Embryonic facial prominence (tissue), 1 donor: ENCODE measurements at regions not wholly inside any gene's neighbourhood (a gene's known extent, or its start where the extent isn't known, plus 50 kb on each side); places are given as distances from the start of the nearest gene placed in this dataset.
"Not testable (repeated sequence)": the region's sequence is repeated elsewhere in the genome, so short reads cannot be mapped to it uniquely, and the experiment has no call there.

ENCODE experiments used
- DNase-seq: peaks from one replicate; pipeline ENCODE4 v3.0.0-alpha.2; 2016; ENCODE audit errors: extremely low spot score

DNA sequence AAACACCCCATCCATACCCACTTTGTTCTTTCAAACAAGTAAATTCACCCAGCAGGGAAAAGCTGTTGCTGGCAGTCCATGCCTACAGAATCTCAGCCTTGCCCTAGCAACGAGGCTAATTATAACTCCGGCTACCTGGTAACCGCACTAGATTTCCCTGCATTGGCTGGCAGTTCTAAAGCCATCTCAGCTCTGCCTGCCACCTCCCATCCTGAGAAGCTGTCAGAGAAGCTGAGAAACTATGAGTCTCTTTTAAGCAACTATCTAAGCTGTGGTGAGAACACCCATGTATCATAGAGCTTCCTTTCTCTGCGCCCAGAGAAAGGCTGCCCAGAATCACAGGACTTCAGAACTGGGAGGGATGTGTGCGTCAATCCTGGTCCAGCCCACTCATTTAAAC, 126.5 kb upstream of the NBPF9 start:
- DNase-seq: not testable (repeated sequence)

DNA sequence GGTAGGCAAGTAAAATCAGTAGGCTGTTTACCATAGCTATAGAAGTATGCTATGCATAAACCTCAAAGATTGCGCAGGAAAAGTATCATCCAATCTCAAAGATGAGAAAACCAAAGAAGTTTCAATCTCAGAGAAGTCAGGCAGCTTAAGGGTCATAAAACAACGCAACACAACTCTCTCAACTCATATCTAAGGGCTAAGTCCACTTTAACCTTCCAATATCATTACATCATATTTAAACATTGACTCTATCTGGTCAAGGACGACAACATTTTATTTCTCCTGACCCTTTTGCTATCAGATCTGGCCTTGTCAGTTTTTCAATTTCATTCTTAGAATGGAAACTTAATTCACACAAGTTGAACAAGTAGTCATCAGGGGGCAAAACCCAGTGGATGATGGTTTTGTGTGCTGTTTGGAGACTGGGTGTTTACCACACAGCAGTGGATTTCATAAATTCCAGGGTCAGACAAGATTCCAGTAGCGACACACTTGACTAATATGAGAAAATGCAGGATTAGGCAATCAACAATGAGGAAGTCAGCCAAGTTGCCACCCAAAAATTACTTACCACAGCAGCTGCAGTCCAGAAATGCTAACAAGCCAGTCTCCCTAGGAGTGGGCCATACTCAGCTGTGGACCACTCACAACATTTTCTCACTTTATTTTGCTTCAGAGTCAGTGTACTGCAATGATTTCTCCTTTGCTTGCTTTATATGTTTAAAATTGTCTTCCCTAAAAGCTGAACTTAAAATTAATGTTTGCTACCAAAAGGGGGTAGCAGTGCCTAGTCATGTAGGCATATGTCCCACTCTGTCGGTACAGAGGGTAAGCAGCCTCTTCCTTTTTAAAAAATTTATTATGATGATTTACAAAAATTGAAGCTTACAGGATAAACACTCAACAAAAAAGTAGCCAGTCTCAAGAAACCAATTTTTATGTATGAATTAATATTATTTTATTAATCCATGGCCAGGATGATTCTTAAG, 131.9 kb upstream of the NBPF9 start:
- DNase-seq: not testable (repeated sequence)

DNA sequence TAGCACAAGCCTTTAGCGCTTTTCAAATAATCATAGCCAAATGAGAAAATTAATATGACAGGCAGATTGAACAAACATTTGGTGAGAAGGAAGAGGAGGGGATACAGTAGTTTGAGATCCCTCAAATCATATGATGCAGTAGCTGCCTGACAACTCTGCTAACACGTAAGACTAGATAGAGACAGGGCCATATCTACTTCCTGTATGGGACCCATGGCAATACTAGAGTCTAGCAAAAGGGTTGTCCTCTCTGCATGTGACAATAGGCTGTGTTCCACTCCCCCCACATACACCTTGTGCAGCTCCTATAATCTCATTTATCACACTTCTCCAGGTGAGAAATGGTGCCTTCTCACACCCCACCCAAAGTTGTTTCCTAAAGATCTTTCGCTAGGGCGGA, 134.2 kb upstream of the NBPF9 start:
- not testable (repeated sequence) for DNase-seq

DNA sequence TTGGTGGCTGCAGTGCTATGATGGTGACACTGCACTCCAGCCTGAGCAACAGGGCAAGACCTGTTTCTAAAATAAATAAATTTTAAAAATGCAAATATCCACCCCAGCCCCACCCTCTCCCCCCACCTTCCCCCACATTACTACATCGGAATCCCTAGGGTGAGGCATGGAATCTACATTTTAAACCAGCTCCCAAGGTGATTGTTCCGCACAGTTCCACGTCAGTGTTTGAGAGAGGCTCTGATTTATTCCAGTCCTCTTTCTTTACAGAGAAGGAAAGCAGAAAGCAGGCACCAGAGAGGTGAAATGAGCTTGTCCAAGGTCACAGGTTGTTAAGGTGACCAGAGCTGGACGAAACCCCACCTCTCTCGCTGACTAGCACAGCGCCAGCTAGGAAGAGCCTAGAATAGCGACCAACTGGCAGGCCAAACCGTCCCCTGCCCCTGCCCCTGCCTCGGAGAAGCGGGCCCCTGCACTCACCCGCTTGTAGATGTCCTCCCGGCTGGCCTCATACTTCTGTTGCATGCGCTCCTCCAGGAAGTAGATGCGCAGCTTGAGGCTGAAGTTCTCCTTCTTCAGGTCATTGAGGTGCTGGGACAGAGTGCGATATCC, 136.7 kb upstream of the NBPF9 start:
- DNase-seq: not testable (repeated sequence)

DNA sequence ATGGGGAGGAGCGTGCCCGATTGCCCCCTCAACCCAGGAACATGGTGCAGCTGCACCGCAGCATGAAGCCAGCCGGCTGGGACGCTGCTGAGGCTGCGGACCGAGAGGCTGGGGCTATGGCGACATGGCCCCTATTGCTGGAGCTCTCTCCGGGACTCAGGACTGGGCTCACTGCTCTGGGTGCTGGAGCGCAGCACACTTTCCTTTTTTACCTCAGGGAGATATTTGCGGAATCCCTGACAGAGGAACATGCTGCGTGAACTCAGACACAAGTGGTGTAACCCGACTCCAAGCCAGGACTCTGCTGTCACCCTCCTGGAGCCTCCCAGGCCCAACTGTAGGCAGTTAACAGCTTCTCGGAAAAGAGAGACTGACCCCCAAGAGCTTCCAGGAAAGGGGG, 137.2 kb upstream of the NBPF9 start:
- DNase-seq: not testable (repeated sequence)

DNA sequence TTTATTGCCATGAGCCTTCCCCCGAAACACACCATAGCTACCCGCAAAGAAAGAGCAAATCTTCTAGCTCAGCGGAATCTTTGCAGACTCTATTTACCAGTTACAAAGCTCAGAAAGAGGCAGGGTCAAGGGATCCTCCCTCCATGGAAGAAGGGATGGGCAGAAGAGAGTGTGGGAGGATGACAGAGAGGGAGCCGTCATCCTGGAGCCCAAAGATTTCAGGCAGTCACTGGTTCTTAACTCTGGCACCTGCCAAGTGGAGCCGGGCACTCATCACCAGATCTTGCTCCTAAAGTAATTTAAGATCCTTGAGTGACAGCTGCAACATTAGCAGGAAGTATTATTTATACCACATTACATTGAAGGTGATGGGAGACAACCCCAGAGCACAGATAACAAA, 137.9 kb upstream of the NBPF9 start:
- DNase-seq: not testable (repeated sequence)

DNA sequence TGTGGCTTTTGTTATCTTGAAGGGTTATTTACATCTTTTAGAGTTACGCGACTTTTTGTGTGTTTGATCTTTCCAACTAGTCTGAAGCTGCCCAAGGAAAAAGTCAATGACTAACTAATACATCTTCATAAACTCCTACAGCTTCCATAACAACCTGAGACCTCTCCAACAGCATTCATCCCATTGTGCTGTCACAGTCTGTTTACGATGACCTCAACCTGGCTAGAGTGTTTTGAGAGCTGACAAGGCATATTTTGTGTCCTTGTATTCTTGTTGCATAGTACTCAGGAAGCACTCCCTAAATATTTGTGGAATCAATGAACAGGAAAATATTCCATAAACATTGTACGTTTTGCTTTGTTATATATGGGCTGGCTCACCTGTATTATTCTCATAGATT, 140.2 kb upstream of the NBPF9 start:
- not testable (repeated sequence) for DNase-seq

DNA sequence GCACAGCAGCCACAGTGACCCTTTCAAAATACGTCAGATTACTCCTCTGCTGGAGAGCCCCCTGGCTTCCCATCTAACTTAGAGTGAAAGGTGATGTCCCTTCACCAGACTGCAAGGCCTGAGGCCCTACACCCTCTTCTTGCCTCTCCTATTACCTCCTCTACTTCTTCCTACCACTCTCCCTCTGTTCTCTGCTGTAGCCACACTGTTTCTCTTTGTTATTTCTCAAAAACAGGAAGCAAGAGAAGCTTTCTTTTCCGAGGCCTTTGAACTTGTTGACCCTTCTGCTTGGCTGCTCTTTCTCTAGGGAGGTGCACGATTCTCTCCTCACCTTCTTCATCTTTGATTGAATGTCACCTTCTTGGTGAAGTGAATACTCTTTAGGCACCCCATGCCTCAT, 141.3 kb upstream of the NBPF9 start:
- DNase-seq: not testable (repeated sequence)

DNA sequence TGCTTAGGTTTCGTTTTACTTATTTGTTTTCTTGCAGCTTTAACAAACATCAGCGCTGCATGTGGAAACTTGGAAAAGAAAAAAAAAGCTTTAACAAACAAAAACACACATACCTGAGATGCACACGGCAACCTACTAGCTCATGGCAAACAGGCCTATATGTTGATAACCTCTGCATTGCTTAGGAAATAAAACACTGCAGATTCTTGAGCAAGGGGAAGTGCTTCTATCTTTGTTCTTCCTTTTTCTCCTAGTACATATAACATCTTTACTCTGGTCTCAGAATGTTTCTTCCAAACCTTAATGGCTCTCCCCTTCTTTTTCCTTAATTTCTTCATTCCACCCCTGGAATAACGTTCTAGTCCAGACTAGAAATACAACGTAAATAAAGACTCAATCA, 142.9 kb upstream of the NBPF9 start:
- DNase-seq: not testable (repeated sequence)

DNA sequence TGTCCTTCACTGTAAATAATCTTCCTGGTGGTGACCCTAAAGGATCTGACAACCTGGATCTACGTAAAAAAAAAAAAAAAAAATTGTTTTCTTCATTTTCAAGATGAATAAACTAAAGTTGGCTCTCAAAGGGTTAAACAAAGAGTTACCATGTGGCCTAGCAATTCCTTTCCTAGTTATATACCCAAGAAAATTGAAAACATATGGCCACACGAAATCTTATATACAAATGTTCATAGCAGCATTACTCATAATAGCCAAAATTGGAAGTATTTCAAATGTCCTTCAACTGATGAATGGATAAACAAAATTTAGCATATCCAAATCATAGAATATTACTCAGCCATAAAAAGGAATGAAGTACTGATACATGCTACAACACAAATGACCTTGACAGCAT, 145.3 kb upstream of the NBPF9 start:
- DNase-seq: not testable (repeated sequence)

DNA sequence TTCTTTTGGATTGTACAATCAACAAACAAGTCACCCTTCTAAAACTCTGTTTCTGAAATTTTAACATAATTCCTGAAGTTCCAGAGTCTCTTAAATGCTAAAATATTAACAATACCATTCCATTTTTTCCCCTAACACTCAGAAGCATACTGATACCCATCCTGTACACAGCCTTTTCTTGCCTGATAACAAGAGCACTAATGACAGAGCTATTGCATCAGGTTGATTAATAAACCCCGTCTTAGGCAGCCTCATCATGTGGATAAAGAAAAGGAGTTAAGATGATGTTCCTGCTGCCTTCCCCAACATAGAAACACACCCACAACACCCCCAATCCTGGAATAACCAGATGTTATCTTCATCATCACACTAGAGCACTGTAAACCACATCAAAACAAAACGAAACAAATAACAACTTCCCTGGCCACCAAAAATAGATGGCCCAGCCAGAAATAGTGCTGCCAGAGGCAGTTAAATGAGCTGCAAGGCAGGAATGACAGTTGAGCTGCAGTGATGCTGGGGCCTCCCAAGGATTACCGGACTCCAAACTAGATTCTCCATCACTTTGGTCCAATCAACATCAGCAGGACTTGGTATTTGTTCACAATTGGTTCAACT, 146.6 kb upstream of the NBPF9 start:
- DNase-seq: not testable (repeated sequence)

DNA sequence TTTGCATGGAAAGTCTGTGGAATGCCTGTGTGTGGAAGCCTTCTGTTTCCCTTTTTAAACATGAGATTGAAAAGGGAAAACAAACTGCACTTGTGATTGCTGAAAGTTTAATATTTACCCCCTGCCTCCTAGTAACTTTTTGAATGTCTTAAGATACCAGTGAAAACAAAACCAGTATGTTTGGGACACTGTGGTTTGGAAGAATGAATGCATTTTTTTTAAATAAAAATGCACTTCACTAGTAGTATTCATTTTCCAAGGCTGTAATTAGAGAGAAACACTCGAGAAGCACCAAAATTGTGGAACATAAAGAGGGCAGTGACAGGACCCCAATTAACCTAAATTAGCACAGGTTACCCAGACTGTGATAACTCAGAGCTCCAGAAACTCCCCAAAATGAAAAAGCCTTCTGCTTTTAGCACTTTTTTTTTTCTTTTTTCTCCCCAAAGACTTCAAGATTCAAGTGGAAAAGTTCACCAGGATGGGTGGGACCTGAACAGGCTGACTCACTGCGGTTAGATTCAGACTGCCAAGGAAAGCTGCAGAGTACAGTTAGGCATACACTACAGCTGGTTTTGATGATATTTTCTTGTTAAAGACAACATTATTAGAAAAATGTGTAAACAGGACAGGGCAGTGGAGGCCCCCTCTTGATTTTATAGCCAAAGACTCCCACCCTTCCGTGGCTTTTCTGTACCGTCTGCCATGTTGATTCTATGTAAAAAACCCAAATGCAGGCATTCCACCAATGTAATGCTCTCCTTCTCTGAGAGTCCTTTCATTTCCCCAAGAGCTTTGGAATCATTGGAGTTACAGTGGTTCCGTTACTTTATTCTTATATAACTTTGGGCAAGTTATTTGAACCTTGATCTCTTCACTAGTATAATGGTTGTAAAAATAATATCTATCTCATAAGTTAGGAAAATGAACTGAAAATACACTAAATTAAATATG, 151.8 kb upstream of the NBPF9 start:
- not testable (repeated sequence) for DNase-seq

DNA sequence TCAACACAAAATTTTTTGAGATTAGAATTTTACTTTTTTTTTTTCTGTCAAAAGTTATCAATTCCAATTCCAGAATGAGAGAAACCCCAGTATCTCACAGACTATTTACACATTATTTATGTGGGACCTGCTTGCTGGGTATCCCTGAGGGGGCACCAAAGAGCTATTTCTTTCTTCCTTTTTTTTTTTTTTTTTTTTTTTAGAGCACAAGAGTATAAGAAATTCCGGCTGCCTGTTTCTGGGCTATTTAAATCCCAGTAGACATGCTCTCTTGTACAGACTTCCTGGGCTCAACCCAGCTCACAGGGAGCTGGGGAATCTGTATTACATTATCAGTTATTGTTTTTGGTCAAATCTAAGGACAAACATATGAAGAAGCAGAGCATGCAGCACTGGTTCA, 156.9 kb upstream of the NBPF9 start:
- not testable (repeated sequence) for DNase-seq

DNA sequence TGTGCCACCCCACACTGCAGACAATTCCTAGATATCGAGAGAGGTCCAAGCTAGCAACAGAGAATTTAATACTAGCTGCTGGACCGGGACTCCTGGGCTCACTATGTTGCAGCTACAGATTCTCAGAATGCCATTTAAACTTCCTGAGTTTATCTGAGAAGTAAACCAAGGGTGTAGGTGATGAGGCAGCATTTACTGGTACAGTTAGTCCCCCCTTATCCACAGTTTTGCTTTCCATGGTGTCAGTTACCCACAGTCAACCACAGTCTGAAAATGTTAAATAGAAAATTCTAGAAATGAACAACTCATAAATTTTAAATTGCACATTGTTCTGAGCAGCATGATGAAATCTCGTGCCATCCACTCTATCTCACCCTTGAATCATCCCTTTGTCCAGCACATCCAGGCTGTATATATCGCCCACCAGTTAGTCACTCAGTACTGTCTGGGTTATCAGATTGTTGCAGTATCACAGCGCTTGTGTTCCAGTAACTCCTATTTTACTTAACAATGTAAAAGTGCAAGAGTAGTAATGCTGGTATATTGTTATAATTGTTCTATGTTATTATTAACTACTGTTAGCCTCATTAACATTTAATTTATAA, 157.5 kb upstream of the NBPF9 start:
- not testable (repeated sequence) for DNase-seq

DNA sequence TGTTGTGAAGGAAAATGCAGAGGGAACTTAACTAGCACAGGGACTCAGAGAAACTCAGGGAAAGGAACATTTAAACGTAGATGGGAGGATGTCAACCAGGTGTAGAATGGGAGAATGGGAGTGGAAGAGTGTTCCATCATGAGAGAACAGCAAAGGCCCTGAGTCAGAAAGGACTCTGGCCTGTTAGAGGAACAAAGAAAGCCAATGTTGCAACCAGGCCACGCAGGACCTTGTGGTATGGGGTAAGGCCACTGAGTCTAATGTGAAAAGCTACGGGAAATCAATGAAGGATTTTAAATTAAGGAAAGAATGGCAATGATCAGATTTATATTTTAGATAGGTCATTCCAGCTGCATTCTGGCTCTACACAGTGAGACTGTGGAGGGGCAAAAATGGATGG, 163.9 kb upstream of the NBPF9 start:
- not testable (repeated sequence) for DNase-seq

DNA sequence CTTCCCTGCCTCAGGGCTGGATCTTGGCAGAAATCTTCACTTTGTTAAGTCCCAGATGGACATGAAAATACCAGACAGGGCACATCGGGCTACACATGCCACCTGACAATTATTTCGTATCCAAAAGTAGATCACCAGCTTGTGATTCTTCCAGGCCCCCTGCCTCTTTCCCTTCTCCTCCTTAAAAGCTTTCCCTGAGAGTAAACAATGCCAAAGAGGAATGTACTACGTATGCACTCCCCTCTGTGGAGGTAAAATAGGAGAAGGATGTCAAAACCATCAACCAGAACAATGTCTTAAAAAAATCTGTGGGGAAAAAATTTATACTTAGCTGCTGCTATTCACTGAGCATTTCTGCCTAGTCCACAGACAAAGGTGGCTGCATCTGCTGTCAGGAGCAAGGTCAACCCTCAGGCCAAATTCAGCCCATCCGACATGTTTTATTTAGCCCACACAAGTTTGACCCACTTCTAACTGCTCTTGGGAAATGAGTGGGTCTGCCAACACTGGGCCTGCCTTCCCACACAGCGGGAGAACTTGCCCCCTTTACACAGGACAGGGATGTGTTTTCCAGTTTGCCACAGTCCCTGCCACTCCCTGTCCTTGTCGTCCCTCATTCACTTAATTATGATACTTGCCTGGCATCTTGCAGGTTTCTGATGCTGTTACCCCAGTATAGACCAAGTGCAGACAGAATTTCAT, 165.8 kb upstream of the NBPF9 start:
- DNase-seq: not testable (repeated sequence)

DNA sequence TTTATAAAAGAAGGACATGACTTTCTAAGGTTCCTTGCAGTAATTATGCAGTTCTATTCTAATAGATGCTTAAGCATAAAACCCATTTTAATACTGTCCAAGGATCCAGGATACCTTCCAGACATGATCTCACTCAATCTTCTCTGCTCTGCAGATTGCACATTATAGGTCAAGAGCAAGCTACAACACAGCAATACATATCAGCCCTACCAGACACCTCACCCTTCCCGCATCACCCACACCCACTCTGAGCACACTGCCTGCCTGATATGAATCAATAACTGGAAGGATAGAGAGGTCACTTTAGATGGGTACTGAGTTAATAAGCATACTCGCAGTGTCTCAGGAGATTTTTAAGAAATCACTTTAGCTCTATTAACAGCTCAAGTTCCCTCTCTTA, 166.5 kb upstream of the NBPF9 start:
- not testable (repeated sequence) for DNase-seq

DNA sequence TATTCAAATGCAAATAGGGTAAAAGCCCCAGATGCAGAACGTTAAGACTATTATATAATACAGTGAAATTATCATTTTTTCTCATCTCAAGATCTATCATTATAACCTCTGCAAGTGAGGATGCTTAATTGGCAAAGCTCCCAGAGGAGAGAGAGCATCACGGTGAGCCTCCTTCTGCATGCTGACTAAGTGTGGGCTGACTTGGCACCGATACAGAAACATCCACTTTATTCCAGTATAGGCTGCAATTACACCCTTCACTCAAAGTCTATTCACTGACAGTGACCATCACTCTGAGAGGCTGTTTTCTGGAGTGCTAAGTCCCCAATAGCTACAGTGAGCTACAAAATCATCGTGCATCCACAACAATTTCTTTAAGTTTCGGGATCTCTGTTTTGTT, 171.1 kb upstream of the NBPF9 start:
- not testable (repeated sequence) for DNase-seq

DNA sequence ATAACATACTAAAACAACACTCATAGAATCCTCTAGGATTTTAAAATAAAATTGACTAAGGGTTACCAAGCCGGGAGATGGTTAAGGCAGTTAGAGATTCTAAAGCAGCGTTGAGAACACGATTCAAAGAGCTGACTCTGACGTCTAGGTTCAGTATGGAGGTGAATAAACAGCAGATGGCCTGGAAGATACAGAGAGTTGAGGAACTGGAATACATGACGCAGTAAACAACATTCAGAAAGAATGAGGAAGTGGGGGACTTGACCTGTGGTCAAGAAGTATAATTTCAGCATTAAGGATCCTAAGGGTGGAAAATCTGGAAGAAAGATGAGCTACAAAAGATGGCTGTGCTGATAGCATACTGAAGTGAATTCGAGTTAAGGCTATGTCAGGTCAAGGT, 172.5 kb upstream of the NBPF9 start:
- DNase-seq: not testable (repeated sequence)

DNA sequence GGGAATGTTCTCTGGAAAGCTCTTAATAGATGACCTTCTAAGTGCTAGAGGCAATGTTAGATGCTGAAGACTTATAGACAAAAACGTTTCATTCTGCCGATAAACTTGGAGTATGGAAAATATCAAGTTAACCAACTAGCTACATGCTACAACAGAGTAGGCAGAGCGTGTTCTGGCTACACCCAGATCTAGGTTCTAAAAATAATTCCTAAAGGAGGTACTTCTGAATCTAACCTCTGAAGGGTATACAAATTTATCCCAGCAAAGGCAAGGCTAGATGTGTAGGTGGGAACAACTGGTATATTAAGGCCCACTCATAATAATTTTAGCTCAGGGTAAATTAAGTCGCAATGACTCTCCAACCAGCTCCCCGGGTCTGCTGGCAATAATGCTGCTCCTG, 173.1 kb upstream of the NBPF9 start:
- DNase-seq: not testable (repeated sequence)
